Smooth muscle cell (in vitro differentiated cells): ENCODE measurements at regions not wholly inside any gene's neighbourhood (a gene's known extent, or its start where the extent isn't known, plus 50 kb on each side); places are given as distances from the start of the nearest gene placed in this dataset.

Experiments used
- DNase-seq: peaks from one replicate; lab custom pipeline; 2025; ENCODE audit not compliant: unreplicated experiment; lab: John Stamatoyannopoulos, UW
- H2AFZ ChIP-seq: fragments of 200-600 bp; sonication (generic); 2 replicates; pipeline ENCODE4 v1.6.0; 2016; ENCODE audit warnings: antibody characterized with exemption, low read depth, mild to moderate bottlenecking
- H3F3A ChIP-seq: fragments of 200-600 bp; sonication (generic); 2 replicates; pipeline ENCODE4 v1.6.0; 2017; ENCODE audit warnings: antibody characterized with exemption, low read depth
- H3K27ac ChIP-seq: fragments of 200-600 bp; sonication (generic); 2 replicates; pipeline ENCODE4 v1.5.1; 2016; ENCODE audit warnings: low read depth, mild to moderate bottlenecking
- H3K27me3 ChIP-seq: fragments of 200-600 bp; sonication (generic); 2 replicates; pipeline ENCODE4 v1.6.1; 2016; ENCODE audit warnings: low read depth, mild to moderate bottlenecking
- H3K36me3 ChIP-seq: fragments of 200-600 bp; sonication (generic); 2 replicates; pipeline ENCODE4 v1.5.1; 2016; ENCODE audit warnings: low read depth
- H3K4me1 ChIP-seq: fragments of 200-600 bp; sonication (generic); 2 replicates; pipeline ENCODE4 v1.5.1; 2016; ENCODE audit warnings: low read depth
- H3K4me2 ChIP-seq: fragments of 200-600 bp; sonication (generic); 2 replicates; pipeline ENCODE4 v1.6.0; 2016; ENCODE audit warnings: mild to moderate bottlenecking
- H3K4me3 ChIP-seq: fragments of 200-600 bp; sonication (generic); 2 replicates; pipeline ENCODE4 v1.5.1; 2016; ENCODE audit warnings: mild to moderate bottlenecking
- H3K79me2 ChIP-seq: fragments of 200-600 bp; sonication (generic); 2 replicates; pipeline ENCODE4 v1.6.0; 2016; ENCODE audit warnings: low read depth, mild to moderate bottlenecking
- H3K9ac ChIP-seq: fragments of 200-600 bp; sonication (generic); 2 replicates; pipeline ENCODE4 v1.6.0; 2016; ENCODE audit warnings: low read depth
- H3K9me3 ChIP-seq: fragments of 200-600 bp; sonication (generic); replicated peaks from 2 replicates; pipeline ENCODE4 v1.5.1; 2016; ENCODE audit warnings: low read depth
- H4K20me1 ChIP-seq: fragments of 200-600 bp; sonication (generic); 2 replicates; pipeline ENCODE4 v1.6.0; 2016; ENCODE audit warnings: low read depth
- CTCF ChIP-seq: fragments of 200-600 bp; sonication (generic); IDR thresholded peaks from 2 replicates; pipeline ENCODE4 v1.5.1; 2017; ENCODE audit warnings: borderline replicate concordance, mild to moderate bottlenecking, antibody characterized with exemption; ENCODE audit not compliant: insufficient read depth, poor library complexity, severe bottlenecking
- WGBS: methylation state at CpG from one replicate; pipeline ENCODE4 v1.1.7; 2016; ENCODE audit warnings: low lambda C conversion rate; 5-methylcytosine and 5-hydroxymethylcytosine counted together

- DNase-seq: no peak
- H3K27me3 ChIP-seq: peaks cover 3% of the 10 kb centered on the region
- no peaks in the 10 kb centered on the region for H4K20me1 ChIP-seq
- H3K4me3 ChIP-seq: no peak overlapping the region
- H3K4me1 ChIP-seq: no peaks in the 10 kb centered on the region
- WGBS: 86% methylated on average over 3 of the region's 3 CpGs
- TF ChIP-seq CTCF: no peak
- H3K36me3 ChIP-seq: no peaks in the 10 kb centered on the region
- no peaks in the 10 kb centered on the region for H3F3A ChIP-seq
- H3K9ac ChIP-seq: no peak overlapping the region
- no peaks in the 10 kb centered on the region for H3K79me2 ChIP-seq
- H3K9me3 ChIP-seq: no peaks in the 10 kb centered on the region
- no peak overlapping the region for H2AFZ ChIP-seq
- no peak overlapping the region for H3K4me2 ChIP-seq
- no peak overlapping the region for H3K27ac ChIP-seq
Measured at GRCh38 chr9:14011799-14012560, 302.0 kb downstream of the NFIB start.

GRCh38 chr9:14007190-14007769 lies 306.7 kb downstream of the NFIB start:
- DNase-seq: no peak
- H3K4me3 ChIP-seq: no peak overlapping the region
- no peak overlapping the region for H2AFZ ChIP-seq
- no peaks in the 10 kb centered on the region for H3K4me1 ChIP-seq
- H3F3A ChIP-seq: no peaks in the 10 kb centered on the region
- TF ChIP-seq CTCF: no peak
- no peaks in the 10 kb centered on the region for H3K27me3 ChIP-seq
- H3K36me3 ChIP-seq: no peaks in the 10 kb centered on the region
- H3K9me3 ChIP-seq: no peaks in the 10 kb centered on the region
- H3K9ac ChIP-seq: no peak overlapping the region
- no peaks in the 10 kb centered on the region for H4K20me1 ChIP-seq
- 87% methylated on average over 17 of the region's 19 CpGs for WGBS
- no peak overlapping the region for H3K4me2 ChIP-seq
- no peaks in the 10 kb centered on the region for H3K79me2 ChIP-seq
- no peak overlapping the region for H3K27ac ChIP-seq

GRCh38 chr9:14006386-14007187 lies 307.4 kb downstream of the NFIB start:
- no peaks in the 10 kb centered on the region for H3F3A ChIP-seq

More at GRCh38 chr9:14006386-14007187, 307.4 kb downstream of the NFIB start:
- no peaks in the 10 kb centered on the region for H4K20me1 ChIP-seq
- no peaks in the 10 kb centered on the region for H3K36me3 ChIP-seq
- DNase-seq: no peak
- H3K79me2 ChIP-seq: no peaks in the 10 kb centered on the region
- no peak overlapping the region for H3K4me3 ChIP-seq
- H3K9me3 ChIP-seq: no peaks in the 10 kb centered on the region
- H3K27ac ChIP-seq: no peak overlapping the region
- no peaks in the 10 kb centered on the region for H3K4me1 ChIP-seq
- no peak overlapping the region for H3K9ac ChIP-seq
- no peak for TF ChIP-seq CTCF
- H3K27me3 ChIP-seq: no peaks in the 10 kb centered on the region
- H2AFZ ChIP-seq: no peak overlapping the region
- WGBS: 78% methylated on average over 10 of the region's 10 CpGs
- H3K4me2 ChIP-seq: no peak overlapping the region
